ENCODE measurements at regions not wholly inside any gene's neighbourhood (a gene's known extent, or its start where the extent isn't known, plus 50 kb on each side); places are given as distances from the start of the nearest gene placed in this dataset.

DNA sequence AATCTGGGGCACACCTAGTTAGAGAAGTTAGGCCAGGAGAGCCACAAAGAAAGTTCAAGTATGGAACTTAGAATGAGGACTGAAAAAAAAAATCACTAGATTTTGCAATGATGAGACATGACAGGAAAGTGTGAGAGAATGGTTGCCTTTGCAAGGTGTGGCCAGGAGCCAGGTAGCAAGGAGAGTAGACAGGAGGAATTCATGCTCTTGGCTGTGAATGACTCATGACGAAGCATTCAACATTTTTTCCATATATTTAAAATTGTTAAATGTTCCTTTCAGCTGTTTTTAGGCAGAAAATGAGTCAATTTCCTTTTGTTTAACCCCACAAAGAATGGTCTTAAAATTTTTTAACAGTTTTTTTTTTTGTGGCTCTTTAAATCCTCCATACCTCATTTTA is 636.9 kb downstream of the PLCL1 start:
- TF ChIP-seq CTCF (conservative IDR thresholded peaks at IDR 0.05; ENCODE audit: low read depth, low read length) (no peak), EZH2 (IDR thresholded peaks at IDR 0.05; ENCODE audit: low read length, unreplicated experiment) (no peak), EZH2phosphoT487 (IDR thresholded peaks at IDR 0.05; ENCODE audit: borderline replicate concordance, low read length) (no peak)

All from PC-3 (cell line).